Muscle layer of colon (tissue), 2 donors: ENCODE measurements at regions not wholly inside any gene's neighbourhood (a gene's known extent, or its start where the extent isn't known, plus 50 kb on each side); places are given as distances from the start of the nearest gene placed in this dataset.
"Not testable (repeated sequence)": the region's sequence is repeated elsewhere in the genome, so short reads cannot be mapped to it uniquely, and the experiment has no call there.

Source experiments
- H3K27ac ChIP-seq: one replicate; pipeline ENCODE4 v1.7.0; 2013; ENCODE audit warnings: low read depth, mild to moderate bottlenecking, low read length, moderate library complexity
- H3K27me3 ChIP-seq, 2 donors: one replicate each; pipeline ENCODE4 v1.7.0; 2013; ENCODE audit warnings: low read length in 2 of 2, mild to moderate bottlenecking in 2 of 2; ENCODE audit not compliant: insufficient read depth in 2 of 2, control insufficient read depth in 1 of 2
- H3K36me3 ChIP-seq: one replicate; pipeline ENCODE4 v1.7.0; 2013; ENCODE audit warnings: mild to moderate bottlenecking, low read length; ENCODE audit not compliant: insufficient read depth
- H3K4me1 ChIP-seq: one replicate; pipeline ENCODE4 v1.7.0; 2013; ENCODE audit warnings: mild to moderate bottlenecking, low read length; ENCODE audit not compliant: insufficient read depth
- H3K4me3 ChIP-seq, 2 donors: one replicate each; pipeline ENCODE4 v1.7.0; 2013; ENCODE audit warnings: low read length in 2 of 2, low read depth in 1 of 2, mild to moderate bottlenecking in 1 of 2, moderate library complexity in 1 of 2
- H3K9ac ChIP-seq: one replicate; pipeline ENCODE4 v1.7.0; 2013; ENCODE audit warnings: low read length
- H3K9me3 ChIP-seq: one replicate; pipeline ENCODE4 v1.7.0; 2013; ENCODE audit warnings: mild to moderate bottlenecking, low read length
- donor health status: abdominal sarcoma.
- donor health status: Adenocarcinoma of cecum.

GRCh38 chr11:28794405-28794804, 686.2 kb downstream of the METTL15 start:
- no peak overlapping the region for H3K4me3 ChIP-seq

DNA sequence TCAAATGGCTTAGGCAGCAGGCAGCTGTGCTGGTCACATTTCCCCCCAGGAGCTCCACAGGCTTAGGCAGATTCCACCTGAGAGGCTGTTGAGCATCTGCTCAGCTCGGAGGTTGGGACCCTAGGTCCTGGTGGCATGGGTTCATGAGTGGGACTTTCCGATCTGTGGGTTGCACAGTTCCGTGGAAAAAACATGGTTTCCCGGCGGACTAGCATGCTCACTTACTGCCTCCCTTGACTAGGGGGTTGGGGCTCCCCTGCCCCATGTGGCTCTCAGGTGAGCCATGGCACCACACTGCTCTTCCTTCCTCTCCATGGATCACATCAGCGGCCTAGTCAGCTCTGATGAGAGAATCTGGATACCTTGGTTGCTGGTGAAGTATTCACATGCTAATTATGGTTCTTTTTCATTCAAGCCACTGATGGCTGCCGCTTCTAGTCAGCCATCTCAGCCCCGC, 685.1 kb downstream of the METTL15 start:
- Histone ChIP-seq H3K9me3 (no peaks in the 10 kb centered on the region), H3K27me3 (no peaks in the 10 kb centered on the region), H3K4me3 (no peak overlapping the region), H3K4me1 (no peaks in the 10 kb centered on the region), H3K9ac (no peak overlapping the region), H3K27ac (no peak overlapping the region), H3K36me3 (no peaks in the 10 kb centered on the region)

More at GRCh38 chr11:28794405-28794804, 686.2 kb downstream of the METTL15 start:
- Histone ChIP-seq H3K36me3 (no peaks in the 10 kb centered on the region), H3K9ac (no peak overlapping the region), H3K27me3 (no peaks in the 10 kb centered on the region), H3K9me3 (no peaks in the 10 kb centered on the region), H3K27ac (no peak overlapping the region), H3K4me1 (no peaks in the 10 kb centered on the region)

- no peaks in the 10 kb centered on the region for H3K27me3 ChIP-seq
- H3K4me1 ChIP-seq, result no peaks in the 10 kb centered on the region
- no peaks in the 10 kb centered on the region for H3K36me3 ChIP-seq
- no peak overlapping the region for H3K4me3 ChIP-seq
- H3K9ac ChIP-seq, result no peak overlapping the region
- H3K27ac ChIP-seq, result no peak overlapping the region
- H3K9me3 ChIP-seq, result no peaks in the 10 kb centered on the region
Measured at GRCh38 chr11:28792856-28793255, 684.7 kb downstream of the METTL15 start.

DNA sequence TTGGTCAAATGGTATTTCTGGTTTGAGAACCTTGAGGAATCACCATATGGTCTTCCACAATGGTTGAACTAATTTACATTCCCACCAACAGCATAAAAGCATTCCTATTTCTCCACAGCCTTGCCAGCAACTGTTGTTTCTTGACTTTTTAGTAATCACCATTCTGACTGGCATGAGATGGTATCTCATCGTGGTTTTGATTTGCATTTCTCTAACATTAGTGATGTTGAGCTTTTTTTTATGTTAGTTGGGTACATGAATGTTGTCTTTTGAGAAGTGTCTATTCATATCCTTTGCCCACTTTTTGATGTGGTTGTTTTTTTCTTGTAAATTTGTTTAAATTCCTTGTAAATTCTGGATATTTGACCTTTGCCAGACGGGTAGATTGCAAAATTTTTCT, 679.7 kb downstream of the METTL15 start:
- H3K4me3 ChIP-seq, H3K36me3 ChIP-seq, H3K27me3 ChIP-seq, H3K9ac ChIP-seq, H3K9me3 ChIP-seq, H3K27ac ChIP-seq, H3K4me1 ChIP-seq: not testable (repeated sequence)

DNA sequence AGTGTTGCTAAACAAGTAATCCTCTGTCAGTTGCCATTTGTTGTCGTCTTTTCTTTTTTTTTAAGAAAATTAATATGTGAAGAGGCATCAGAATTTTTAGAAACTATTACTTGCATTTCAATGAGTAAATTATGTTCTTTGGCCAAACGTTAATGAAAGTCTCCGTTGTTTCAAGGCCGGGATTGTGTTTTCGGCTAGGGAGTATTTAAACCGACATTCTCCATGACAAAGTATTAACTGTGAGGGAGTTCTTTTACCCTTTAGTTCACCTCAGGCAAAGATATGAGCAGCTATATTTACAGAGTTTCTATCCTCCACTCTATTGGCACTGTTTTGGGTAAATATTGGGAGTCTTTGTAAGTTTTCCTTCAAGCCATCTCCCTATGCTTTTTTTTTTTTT, 668.9 kb downstream of the METTL15 start:
- no peaks in the 10 kb centered on the region for H3K36me3 ChIP-seq
- H3K9ac ChIP-seq, result no peak overlapping the region
- no peaks in the 10 kb centered on the region for H3K4me1 ChIP-seq
- H3K9me3 ChIP-seq, result no peaks in the 10 kb centered on the region
- no peak overlapping the region for H3K4me3 ChIP-seq
- no peak overlapping the region for H3K27ac ChIP-seq
- no peaks in the 10 kb centered on the region for H3K27me3 ChIP-seq

DNA sequence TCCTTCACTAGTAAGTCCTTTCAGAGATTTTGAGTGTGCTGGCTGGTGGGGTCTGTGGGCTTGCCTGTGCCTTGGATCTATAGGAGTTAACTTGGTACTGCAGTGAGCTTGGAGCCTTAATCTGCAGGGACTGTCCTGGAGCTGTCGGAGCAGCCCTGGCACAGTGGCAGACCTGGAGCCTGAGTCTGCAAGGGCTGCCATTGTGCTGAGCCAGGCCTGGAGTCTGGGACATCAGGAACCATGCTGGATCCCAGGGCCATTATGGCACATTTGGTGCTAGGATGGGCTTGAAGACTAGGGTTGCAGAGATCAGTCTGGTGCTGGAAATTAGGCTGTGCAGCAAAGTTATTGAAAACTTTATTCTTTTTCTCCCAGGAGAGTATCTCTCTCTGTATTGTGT, 665.4 kb downstream of the METTL15 start:
- no peak overlapping the region for H3K9ac ChIP-seq
- H3K27ac ChIP-seq, result no peak overlapping the region
- no peaks in the 10 kb centered on the region for H3K9me3 ChIP-seq
- H3K4me1 ChIP-seq, result no peaks in the 10 kb centered on the region
- no peak overlapping the region for H3K4me3 ChIP-seq
- H3K36me3 ChIP-seq, result no peaks in the 10 kb centered on the region
- no peaks in the 10 kb centered on the region for H3K27me3 ChIP-seq

DNA sequence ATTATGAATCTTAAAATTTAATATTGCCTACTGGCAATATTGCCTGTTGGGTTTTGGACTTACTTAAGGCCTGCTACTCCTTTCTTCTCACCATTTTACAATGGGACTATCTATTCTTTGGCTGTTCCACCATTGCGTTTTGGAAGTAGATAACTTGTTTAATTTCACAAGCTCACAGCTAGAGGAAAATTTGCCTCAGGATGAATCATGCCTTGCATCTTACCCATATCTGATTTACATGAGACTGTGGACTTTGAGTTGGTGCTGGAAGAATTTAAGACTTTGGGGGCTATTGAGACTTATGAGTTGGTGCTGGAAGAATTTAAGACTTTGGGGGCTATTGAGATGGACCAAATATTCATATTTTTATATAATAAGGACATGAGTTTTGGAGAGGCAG, 662.6 kb downstream of the METTL15 start:
- Histone ChIP-seq H3K4me1 (no peaks in the 10 kb centered on the region), H3K4me3 (no peak overlapping the region), H3K36me3 (no peaks in the 10 kb centered on the region), H3K27me3 (no peaks in the 10 kb centered on the region), H3K27ac (no peak overlapping the region), H3K9me3 (no peaks in the 10 kb centered on the region), H3K9ac (no peak overlapping the region)

GRCh38 chr11:28767574-28767973, 659.4 kb downstream of the METTL15 start:
- H3K4me1 ChIP-seq, result no peaks in the 10 kb centered on the region
- no peak overlapping the region for H3K9ac ChIP-seq
- no peaks in the 10 kb centered on the region for H3K9me3 ChIP-seq
- no peak overlapping the region for H3K27ac ChIP-seq
- H3K4me3 ChIP-seq, result no peak overlapping the region
- no peaks in the 10 kb centered on the region for H3K27me3 ChIP-seq
- H3K36me3 ChIP-seq, result no peaks in the 10 kb centered on the region

- Histone ChIP-seq H3K9ac (no peak overlapping the region), H3K4me3 (no peak overlapping the region), H3K36me3 (no peaks in the 10 kb centered on the region), H3K9me3 (no peaks in the 10 kb centered on the region), H3K4me1 (no peaks in the 10 kb centered on the region), H3K27ac (no peak overlapping the region), H3K27me3 (no peaks in the 10 kb centered on the region)
Measured at GRCh38 chr11:28763876-28764275, 655.7 kb downstream of the METTL15 start.

GRCh38 chr11:28763151-28763550, 655.0 kb downstream of the METTL15 start:
- no peaks in the 10 kb centered on the region for H3K27me3 ChIP-seq
- no peak overlapping the region for H3K27ac ChIP-seq
- H3K9ac ChIP-seq, result no peak overlapping the region
- H3K4me3 ChIP-seq, result no peak overlapping the region
- no peaks in the 10 kb centered on the region for H3K36me3 ChIP-seq
- no peaks in the 10 kb centered on the region for H3K9me3 ChIP-seq
- no peaks in the 10 kb centered on the region for H3K4me1 ChIP-seq

- no peaks in the 10 kb centered on the region for H3K27me3 ChIP-seq
- H3K9ac ChIP-seq, result no peak overlapping the region
Measured at GRCh38 chr11:28760676-28761390, 652.6 kb downstream of the METTL15 start.

DNA sequence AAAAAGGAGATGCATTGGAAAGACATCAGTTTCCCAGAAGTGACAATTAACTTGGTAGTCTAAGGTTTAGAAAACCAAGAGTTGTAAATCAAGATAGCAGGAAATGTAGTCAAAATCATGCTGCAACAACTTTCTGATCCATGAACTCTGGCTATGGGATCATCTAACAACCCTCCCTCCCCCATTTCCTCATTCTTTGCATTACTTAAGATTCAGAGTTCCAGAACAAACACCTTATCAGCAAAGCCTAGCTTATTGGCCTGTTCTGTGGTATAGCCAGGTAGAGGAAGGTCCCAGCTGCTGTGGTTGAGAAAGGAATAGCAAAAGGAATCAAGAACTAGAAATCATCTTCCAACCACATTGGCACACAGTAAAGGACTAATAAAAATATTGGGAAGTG, 651.1 kb downstream of the METTL15 start:
- no peaks in the 10 kb centered on the region for H3K36me3 ChIP-seq
- no peaks in the 10 kb centered on the region for H3K4me1 ChIP-seq
- H3K9ac ChIP-seq, result no peak overlapping the region
- no peak overlapping the region for H3K4me3 ChIP-seq
- no peaks in the 10 kb centered on the region for H3K9me3 ChIP-seq
- H3K27me3 ChIP-seq, result no peaks in the 10 kb centered on the region
- no peak overlapping the region for H3K27ac ChIP-seq

More at GRCh38 chr11:28760676-28761390, 652.6 kb downstream of the METTL15 start:
- Histone ChIP-seq H3K36me3 (no peaks in the 10 kb centered on the region), H3K9me3 (no peaks in the 10 kb centered on the region), H3K27ac (no peak overlapping the region), H3K4me3 (no peak overlapping the region), H3K4me1 (no peaks in the 10 kb centered on the region)
